Stimulated activated CD4-positive, alpha-beta T cell treated with anti-CD3 and anti-CD28 coated beads, Interleukin-15, amount 100 ng/mL, for 1 hour (primary cell): ENCODE measurements at regions not wholly inside any gene's neighbourhood (a gene's known extent, or its start where the extent isn't known, plus 50 kb on each side); places are given as distances from the start of the nearest gene placed in this dataset.

Source experiments
- DNase-seq, 2 donors: peaks; one replicate each; pipeline ENCODE4 v3.0.0-alpha.2; 2020; ENCODE audit warnings: low read depth in 1 of 2, low spot score in 1 of 2

DNA sequence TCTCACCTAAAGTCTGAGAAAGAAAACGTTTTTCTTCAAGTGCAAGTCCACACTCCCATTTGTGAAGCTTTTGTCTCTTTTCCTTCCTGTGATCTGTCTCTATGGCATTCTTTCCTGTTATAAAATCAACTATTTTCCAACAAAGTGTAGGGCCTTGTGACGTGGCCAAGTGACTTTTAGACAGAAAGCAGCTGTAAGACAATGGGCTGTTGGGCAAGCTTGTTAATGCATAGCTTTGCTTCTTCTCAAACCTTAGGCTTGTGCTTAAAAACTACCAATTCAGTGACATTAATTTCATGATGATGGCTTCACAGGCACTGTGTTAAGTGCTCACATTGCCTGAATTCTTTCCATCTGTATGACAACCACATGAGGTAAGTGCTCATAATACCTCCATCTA lies 83.5 kb downstream of the VCY1B start:
- no peak for DNase-seq

DNA sequence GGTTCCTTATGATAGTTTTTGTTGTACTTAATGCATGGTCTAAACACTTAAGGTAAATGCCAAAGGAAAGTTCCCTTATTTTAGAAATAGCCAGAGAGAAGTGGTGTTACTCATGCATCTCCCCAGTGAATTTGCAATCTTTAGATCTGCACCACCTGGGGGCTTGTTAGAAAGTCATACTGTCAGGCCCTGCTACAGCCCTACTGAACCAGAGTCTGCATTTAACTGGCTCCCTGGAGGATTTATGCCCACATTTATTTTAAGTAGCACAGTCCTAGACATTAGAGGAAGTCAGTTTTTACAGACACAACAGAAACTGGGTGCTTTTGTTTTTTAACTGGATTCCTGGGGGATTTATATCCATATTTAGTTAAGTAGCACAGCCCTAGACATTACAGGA lies 89.6 kb downstream of the VCY1B start:
- DNase-seq: no peak

GRCh38 chrY:14182776-14183175 lies 126.7 kb downstream of the VCY1B start:
- no peak for DNase-seq

- DNase-seq: no peak
Measured at GRCh38 chrY:14222014-14222413, 166.0 kb downstream of the VCY1B start.

GRCh38 chrY:14231703-14232102 lies 175.7 kb downstream of the VCY1B start:
- DNase-seq: no peak

DNA sequence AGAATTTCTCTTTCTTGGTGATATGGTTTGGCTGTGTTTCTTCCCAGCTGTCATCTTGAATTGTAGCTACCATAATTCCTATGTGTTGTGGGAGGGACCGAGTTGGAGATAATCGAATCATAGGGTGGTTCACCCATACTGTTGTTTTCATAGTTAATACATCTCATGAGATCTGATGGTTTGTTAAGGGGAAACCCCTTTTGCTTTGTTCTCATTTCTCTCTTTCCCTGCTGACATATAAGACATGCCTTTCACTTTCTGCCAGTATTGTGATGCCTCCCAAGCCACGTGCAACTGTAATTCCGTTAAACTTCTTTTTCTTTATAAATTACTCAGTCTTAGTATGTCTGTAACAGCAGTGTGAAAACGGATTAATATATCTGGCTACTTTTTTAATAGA lies 179.0 kb downstream of the VCY1B start:
- DNase-seq: no peak

DNA sequence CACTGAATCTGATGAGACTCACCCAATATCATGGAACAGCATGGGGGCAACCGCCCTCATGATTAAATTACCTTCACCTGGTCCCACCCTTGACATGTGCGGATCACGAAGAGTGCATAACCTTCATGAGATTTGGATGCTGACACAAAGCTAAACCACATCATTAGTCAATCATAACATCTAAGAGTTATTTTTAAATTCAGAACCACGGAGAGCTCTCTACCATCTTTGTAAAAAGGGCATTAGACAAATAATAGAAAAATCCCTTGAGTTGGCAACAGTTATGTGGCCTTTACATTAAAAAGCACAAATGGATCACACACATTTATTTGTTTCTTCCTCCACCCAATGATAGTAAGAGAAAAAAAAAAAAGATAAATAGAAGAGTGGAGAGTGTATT lies 182.2 kb downstream of the VCY1B start:
- DNase-seq: no peak

- no peak for DNase-seq
Measured at GRCh38 chrY:14246948-14247347, 190.9 kb downstream of the VCY1B start.

DNA sequence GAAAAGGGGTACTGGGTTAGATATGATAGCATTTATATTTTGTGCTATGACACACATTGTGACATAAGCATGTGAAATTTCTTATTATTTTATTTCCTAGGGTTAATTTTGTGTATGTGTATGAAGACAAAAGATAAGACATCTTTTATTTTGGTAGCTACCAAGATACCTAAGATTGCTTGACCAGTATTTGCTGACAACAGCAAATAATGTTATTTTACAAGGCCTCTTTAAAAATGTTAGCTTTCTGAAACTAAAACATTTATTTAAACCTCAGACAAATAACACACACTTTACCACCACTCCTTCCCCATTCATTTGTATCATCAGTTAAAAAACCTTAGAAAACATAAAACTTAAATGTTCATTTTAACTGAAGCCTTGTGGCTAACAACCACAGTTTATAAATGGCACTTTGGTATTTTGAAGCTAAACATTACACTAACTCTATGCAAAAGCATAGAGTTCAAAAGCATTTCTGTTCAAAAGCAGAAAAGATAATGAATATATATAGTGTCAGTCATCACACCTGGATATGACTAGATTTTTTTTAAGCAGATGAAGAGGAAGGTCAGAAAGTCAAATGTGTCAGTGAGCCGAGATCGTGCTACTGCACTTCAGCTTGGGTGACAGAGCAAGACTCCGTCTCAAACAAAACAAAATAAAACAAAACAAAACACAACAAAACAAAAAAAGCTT lies 193.0 kb downstream of the VCY1B start:
- DNase-seq: no peak

- DNase-seq: no peak
Measured at GRCh38 chrY:14255965-14256816, 200.2 kb downstream of the VCY1B start.

- no peak for DNase-seq
Measured at GRCh38 chrY:14256817-14257168, 200.8 kb downstream of the VCY1B start.

- DNase-seq: no peak
Measured at GRCh38 chrY:14277029-14277428, 221.0 kb downstream of the VCY1B start.

DNA sequence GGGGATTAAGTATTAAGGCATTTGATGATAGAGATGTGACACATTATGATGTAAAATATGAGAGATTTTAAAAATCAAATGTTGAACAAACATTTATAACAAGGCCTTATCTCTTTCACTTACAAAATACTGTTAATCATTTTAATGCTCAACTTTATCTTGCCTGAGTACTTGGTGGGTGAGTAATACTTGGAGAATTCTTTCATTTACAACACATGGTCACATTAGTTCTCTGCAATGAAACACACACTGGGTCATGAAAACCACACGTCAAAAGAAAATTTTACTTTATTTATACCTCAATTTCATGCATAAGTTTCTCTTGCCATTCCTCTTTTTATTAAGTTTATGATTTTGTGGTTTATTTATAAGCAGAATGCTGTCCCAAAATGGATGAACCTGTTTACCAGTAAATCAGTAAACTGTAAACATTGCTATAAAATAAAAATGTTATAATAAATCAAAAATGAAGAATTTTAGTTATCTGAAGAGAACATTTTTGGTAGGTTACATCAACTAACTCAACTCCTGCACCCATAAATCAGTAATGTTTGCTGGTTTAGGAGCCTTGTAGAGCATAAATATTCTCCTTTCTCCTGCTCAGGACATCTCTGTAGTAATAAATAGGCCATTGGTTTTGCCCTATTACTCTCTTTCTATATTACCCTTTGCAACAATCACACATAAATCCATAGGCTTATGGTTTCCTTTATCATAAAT lies 233.5 kb upstream of the NLGN4Y start:
- no peak for DNase-seq

- DNase-seq: no peak
Measured at GRCh38 chrY:14292382-14292781, 231.9 kb upstream of the NLGN4Y start.

- no peak for DNase-seq
Measured at GRCh38 chrY:14300775-14301174, 223.6 kb upstream of the NLGN4Y start.

GRCh38 chrY:14301552-14301951 lies 222.8 kb upstream of the NLGN4Y start:
- DNase-seq: no peak

DNA sequence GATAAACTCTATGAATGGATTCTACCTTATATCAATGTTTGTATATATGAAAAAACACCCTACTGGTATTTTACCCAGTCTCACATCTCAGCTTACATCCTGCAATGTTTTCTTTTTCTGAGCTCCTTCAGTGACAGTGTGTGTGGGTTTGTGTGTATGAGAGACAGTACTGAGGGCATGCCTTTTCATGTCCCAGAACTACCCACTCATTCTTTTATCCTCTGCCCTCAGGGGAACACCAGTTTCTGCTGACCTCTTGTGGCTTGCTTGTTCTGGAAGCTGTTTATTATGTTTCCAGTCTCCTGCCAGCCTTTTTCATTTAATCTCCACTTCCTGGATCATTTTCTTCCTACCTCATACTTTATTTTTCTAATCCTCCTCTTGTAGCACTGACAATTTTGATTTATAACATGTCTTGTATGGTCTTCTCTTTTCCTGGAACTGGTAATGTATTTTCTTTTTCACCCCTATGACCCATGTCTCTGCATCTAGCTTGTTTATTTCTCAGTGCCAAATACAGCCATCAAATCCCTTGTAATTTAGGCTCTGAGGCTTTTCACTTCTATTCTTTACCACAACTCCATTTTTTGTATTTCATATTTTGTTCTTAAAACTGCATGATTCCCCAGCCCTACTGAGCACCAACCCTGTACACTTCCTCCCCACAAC lies 195.5 kb upstream of the NLGN4Y start:
- DNase-seq: no peak

DNA sequence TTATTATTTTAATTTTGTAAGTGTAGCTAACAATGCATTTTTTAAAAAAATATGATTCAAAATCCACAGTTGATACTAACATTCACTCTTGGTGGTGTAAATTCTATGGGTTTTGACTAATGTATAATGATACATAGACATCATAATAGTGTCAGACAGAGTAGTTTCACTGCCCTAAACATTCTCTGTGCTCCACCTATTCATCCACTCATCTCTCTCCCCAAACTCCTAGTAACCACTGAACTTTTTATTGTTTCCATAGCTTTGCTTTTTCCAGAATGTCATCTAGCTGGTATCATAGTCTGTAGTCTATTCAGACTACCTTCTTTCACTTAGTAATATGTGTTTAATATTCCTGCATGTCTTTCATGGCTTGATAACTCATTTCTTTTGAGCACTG lies 194.0 kb upstream of the NLGN4Y start:
- DNase-seq: no peak

- no peak for DNase-seq
Measured at GRCh38 chrY:14339524-14339923, 184.8 kb upstream of the NLGN4Y start.

- peak in 1 of 2 donors; percentile 3 for DNase-seq
Measured at GRCh38 chrY:14340459-14341143, 183.7 kb upstream of the NLGN4Y start.
